HG03571 (cell line): ENCODE measurements at regions not wholly inside any gene's neighbourhood (a gene's known extent, or its start where the extent isn't known, plus 50 kb on each side); places are given as distances from the start of the nearest gene placed in this dataset.

Experiments used
- ATAC-seq: cut with Tn5 transposase; IDR thresholded peaks from one replicate; pipeline ENCODE4 v1.9.1; 2021; ENCODE audit not compliant: unreplicated experiment

DNA sequence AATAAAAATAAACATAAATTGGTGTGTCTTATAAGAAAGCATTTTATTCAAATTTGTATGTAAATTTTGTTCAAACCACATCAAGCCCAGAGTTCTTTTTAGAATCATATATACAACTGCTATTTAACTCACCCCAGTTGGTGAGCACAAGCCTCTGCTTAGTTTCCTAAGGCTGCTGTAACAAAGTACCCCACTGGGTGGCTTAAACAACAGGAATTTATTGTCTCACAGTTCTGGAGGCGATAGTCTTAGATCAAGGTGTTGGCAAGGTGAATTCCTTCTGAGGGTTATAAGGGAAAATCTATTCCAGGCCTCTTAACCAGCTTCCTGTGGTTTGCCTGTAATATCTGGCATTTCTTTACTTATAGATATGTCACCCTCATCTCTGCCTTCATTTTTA, 1133.5 kb downstream of the OLFM4 start:
- ATAC-seq, result no peak

DNA sequence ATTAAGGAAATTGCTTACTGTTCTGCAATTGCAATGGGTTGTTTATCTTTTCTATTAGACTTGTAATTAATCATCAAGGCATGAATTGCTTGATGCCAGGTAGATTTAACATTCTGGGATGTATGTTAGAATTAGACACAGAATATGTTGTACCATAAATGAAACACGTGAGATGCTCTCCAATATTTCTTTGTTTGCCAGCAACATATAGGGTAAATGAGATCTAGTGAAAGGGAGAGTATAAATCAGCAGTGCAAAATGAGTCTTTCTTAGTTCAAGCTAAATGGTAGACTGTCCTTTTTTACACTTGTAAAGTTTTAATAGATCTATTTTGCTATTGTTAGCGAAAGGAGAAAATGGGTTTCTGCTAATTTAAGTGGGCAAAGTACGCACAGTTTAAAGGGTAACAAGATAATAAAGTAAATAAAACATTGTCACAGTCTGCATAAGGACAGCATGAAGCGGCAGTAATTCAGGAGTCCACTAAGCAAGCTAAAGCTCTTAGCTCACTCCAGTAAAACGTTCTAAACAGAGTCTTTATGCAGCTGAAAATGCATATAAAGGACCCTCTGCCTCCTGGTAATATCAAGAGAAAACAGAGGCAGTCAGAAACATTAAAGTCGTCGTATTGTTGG, 1137.1 kb downstream of the OLFM4 start:
- no peak for ATAC-seq

GRCh38 chr13:54173996-54174395, 1145.4 kb downstream of the OLFM4 start:
- ATAC-seq, result no peak

DNA sequence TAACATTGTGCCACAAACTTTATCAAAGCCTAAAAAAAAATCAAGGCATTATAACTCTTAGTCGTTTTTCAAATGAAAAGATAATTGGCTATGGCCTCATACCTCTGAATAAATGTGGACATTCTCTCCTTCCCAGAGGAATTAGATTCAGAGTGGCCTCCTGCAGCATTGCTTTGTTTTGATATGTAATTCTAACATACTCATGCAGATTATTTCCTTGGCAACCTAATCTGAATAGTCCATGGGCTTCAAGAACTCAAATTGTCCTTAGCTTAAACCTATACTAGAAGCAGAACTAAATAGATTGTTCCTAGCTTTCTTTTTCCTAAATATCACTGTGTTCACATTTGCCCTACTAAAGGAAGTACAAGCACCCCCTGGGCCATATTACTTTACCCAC, 1146.9 kb downstream of the OLFM4 start:
- ATAC-seq, result no peak

GRCh38 chr13:54177466-54177865, 1148.9 kb downstream of the OLFM4 start:
- ATAC-seq, result no peak

DNA sequence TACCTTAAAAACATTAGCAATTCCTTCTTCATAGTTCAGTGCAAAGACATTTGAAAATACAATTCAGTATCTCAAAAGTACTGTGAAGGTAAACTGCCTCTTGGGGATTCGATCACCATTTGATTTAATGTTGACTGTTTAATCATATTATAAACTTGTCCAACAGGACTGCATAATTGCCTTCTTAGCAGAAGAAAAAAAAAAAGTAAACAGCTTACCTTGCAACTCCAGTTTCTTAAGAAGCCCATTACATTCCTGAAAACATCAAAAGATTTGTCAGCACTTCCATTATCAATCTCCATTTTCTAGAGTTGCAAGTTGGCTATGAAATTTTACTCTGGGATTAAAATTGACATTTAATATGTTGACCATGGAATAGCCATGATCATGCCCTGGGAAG, 1154.6 kb downstream of the OLFM4 start:
- no peak for ATAC-seq

DNA sequence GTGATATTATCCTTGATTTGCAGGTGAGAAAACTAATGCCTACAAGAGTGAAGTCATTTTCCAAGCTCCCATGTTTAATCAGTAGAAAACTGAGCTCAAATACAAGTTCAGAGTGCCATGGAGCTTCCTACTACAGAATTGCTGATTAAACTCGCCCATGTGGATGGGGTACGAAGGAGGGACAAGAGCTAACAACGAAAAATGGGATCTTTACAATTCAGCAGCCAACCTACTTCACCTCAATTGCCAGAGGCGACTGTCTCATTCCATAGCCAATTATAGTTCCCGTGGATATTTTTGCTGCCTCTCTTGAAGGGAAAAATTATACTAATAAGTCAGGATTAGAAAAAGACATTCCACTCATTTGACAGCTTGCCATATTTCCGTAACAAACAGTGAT, 1155.1 kb downstream of the OLFM4 start:
- no peak for ATAC-seq

- ATAC-seq, result no peak
Observed at GRCh38 chr13:54184576-54184975, 1156.0 kb downstream of the OLFM4 start.

DNA sequence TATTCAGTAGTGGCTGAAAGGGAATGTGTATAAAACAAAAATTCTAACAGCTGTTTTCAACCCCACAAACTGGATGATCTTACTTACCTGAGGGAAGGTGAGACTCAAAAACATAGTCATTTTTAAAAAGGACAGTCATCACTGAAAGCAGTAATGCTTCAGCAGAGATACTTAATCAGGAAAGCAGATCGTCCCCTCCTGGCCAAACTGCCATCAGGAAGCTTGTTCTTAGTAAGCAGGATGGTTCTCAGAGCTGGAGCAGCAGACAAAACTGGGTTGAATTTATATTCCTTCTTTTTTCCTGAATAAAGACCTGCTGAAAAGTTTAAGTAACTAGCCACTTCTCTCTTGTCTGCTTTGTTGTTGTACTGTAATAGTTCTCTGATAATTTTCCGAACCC, 1156.5 kb downstream of the OLFM4 start:
- no peak for ATAC-seq

DNA sequence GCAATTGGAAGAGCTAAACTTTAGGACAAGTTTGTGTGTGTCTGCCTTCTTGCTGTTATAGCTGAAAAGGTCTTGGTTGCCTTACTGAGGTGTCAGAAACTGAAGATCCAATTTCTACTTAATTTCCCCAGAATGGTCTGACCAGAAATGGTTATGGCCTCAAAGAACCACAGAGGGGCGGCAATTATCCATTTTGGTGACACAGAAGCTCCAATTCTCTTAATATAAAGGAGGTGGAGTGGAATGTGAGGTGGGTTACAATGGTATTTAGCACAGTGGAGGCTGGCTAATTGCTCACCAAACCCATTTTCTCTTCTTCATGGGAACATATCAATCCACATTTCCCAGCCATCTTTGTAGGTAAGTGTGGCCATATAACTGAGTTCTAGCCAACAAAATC, 1157.2 kb downstream of the OLFM4 start:
- no peak for ATAC-seq

- ATAC-seq, result no peak
Observed at GRCh38 chr13:54187461-54187860, 1158.8 kb downstream of the OLFM4 start.

GRCh38 chr13:54194233-54195024, 1165.8 kb downstream of the OLFM4 start:
- no peak for ATAC-seq

DNA sequence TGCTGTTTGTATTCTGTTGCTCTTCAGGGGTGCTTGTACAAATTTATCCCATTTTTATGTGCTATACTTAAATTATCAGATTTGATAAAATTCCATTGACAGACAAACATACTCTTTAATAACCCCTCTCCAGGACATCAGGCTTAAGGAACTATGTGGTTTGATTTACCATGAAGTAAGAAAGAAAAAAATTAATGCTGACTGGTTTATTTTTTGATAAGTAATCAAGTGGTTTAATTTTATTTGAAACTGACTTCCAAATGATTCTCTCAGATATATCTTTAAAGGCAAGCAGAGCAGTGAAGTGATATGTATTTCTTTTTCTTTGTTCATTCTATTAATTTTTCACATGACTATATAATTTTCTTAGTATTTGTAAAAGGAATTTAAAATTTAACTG, 1168.1 kb downstream of the OLFM4 start:
- ATAC-seq, result no peak

DNA sequence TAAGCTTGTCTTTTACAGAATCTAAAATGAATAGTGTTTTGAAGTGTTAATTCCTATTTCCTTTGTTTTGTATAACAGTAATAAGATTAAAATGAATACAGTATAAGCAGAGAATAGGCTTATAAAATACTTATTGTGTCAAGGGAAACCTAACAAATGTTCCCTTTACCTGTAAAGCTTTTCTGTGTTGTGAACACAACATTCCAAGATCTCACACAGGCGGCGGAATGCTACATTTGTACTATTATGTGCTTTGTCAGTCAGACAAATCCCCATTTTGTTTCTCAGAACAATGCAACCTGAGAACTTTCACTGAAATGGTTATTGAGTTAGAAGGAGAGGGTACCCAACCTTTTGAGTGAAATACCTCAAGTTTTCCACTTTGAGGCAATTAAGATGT, 1170.3 kb downstream of the OLFM4 start:
- no peak for ATAC-seq

DNA sequence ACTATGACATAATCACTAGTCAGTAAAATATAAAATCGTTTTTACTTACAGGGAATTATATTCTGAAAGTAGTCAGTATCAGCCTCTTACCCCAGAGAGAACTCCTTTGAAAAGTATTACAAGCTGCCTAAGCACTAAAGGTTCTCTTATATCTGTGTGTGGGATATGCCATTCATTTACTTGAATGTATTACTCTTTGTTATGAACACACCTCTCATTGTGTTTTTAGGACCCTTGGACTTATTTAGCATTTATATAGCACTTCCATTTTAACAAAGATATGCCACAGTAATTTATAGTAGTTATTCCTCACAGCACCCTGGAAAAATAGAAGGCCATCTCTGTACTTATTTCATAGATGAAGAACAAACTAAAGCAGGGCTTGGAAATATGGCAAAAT, 1178.0 kb downstream of the OLFM4 start:
- no peak for ATAC-seq

GRCh38 chr13:54210397-54211049, 1181.9 kb downstream of the OLFM4 start:
- ATAC-seq, result no peak

DNA sequence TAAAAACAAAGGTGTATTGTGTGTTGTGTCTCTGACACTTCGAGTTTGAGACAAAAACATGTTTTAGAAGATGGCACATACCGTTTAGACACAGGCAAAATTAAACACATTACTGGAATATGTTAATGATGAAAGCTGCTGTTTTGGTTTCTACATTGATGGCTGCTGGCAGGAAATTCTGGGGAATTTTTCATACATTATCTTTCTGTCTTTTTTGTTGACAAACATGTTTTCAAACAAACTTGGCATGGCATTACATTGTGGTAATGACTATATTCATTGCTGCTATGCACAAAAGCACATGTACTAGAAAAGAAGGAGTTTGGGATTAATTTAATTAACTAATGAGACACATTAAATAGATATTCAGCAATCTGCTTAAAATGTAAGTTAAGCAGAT, 1187.6 kb downstream of the OLFM4 start:
- no peak for ATAC-seq

- no peak for ATAC-seq
Observed at GRCh38 chr13:54226876-54227275, 1198.3 kb downstream of the OLFM4 start.

DNA sequence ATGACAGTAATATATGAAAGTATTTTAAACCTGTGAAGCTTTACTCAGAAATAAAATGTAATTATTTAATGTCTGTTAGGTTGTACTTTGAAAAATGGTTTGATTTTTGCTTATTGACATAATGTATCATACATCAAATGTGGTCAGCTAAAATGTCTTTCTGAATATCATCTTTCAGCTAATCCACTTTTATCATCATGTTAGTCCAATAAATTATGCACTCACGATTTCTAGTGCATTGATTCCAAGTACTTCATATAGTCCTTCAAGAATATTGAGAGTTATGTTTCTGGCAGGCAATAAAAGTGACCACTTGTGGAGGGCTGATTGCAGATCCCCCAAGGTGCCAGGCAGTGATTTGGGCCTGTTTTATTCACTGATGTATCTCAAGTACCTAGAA, 1204.1 kb downstream of the OLFM4 start:
- no peak for ATAC-seq

DNA sequence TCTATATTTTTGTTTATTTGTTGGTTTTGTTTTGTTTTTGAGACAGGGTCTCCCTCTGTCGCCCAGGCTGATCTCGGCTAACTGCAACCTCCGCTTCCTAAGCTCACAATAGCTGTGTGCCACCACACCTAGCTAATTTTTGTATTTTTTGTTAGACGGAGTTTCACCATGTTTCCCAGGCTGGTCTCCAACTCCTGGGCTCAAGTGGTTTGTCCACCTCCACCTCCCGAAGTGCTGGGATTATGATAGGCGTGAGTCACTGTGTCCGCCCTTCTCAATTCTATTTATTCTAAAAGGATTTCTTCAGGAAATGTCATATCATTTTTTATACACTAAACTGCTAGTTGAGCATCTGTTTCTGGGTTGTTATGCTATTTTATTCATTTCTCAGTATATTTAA, 1206.0 kb downstream of the OLFM4 start:
- ATAC-seq, result no peak

GRCh38 chr13:54241719-54242118, 1213.1 kb downstream of the OLFM4 start:
- ATAC-seq, result no peak

DNA sequence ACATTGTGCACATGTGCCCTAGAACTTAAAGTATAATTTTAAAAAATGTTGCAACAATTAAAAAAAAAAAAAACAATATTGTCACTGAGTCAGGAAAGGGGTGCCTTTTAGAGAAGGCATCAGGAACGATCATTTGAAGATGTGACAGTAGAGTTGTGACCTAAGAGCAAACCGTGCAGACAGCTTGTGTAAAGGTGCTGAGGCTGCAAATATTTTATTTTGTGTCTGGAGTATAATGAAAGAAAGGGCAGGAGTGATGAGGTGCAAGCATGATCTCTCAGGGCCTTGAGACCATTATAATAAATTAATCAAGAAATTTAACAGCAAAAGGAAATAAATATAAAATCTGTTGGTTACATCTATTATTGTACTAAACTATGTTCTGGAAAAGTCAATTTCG, 1219.7 kb downstream of the OLFM4 start:
- ATAC-seq, result no peak
